ENCODE measurements at regions not wholly inside any gene's neighbourhood (a gene's known extent, or its start where the extent isn't known, plus 50 kb on each side); places are given as distances from the start of the nearest gene placed in this dataset.

GRCh38 chr11:95599959-95600586 is 189.5 kb downstream of the FAM76B start:
- 69 to 70% methylated on average over 2 of the region's 2 CpGs for WGBS, 2 donors
- no peak for FAIRE-seq
- Histone ChIP-seq H3K27ac (no peak overlapping the region), H3K4me1 (peaks cover 0 to 3% (median 0%) of the 10 kb centered on the region in 3 donors), H3K36me3 (no peaks in the 10 kb centered on the region), H3K4me3 (no peak overlapping the region), H3K9me3 (no peaks in the 10 kb centered on the region), H3K27me3 (no peaks in the 10 kb centered on the region)
- intact Hi-C loops (cut with DNase I), result no loop called here
- DNase-seq, result no peak
- TF ChIP-seq CTCF (IDR thresholded peaks at IDR 0.05), result no peak
- peak in 2 of 4 donors; percentile 49 to 79 for ATAC-seq

- intact Hi-C loops (cut with DNase I), result no loop called here
- WGBS, 2 donors, result 86 to 93% methylated on average over 2 of the region's 2 CpGs
- FAIRE-seq, result no peak
- Histone ChIP-seq H3K4me3 (no peak overlapping the region), H3K9me3 (no peaks in the 10 kb centered on the region), H3K27ac (no peak overlapping the region), H3K36me3 (no peaks in the 10 kb centered on the region), H3K4me1 (peaks cover 0 to 3% (median 0%) of the 10 kb centered on the region in 3 donors), H3K27me3 (no peaks in the 10 kb centered on the region)
- TF ChIP-seq CTCF (IDR thresholded peaks at IDR 0.05), result no peak
- no peak for ATAC-seq
- DNase-seq, result no peak
Observed at GRCh38 chr11:95595973-95596489, 193.6 kb downstream of the FAM76B start.

- intact Hi-C loops (cut with DNase I), result no loop called here
- ATAC-seq, result no peak
- no peaks in the 10 kb centered on the region for H3K27me3 ChIP-seq
- H3K36me3 ChIP-seq, result no peaks in the 10 kb centered on the region
- no peak overlapping the region for H3K4me3 ChIP-seq
- no peak for DNase-seq
- no peak for FAIRE-seq
- H3K9me3 ChIP-seq, result no peaks in the 10 kb centered on the region
- 79 to 84% methylated on average over 3 of the region's 3 CpGs for WGBS, 2 donors
- H3K4me1 ChIP-seq, result peaks cover 0 to 3% (median 0%) of the 10 kb centered on the region in 3 donors
- H3K27ac ChIP-seq, result no peak overlapping the region
- no peak for TF ChIP-seq CTCF (IDR thresholded peaks at IDR 0.05)
Observed at GRCh38 chr11:95595541-95595940, 194.0 kb downstream of the FAM76B start.

- intact Hi-C loops (cut with DNase I), result no loop called here
- Histone ChIP-seq H3K4me1 (peaks cover 0 to under 1% (median 0%) of the 10 kb centered on the region in 3 donors), H3K36me3 (no peaks in the 10 kb centered on the region), H3K9me3 (no peaks in the 10 kb centered on the region), H3K27ac (no peak overlapping the region), H3K27me3 (no peaks in the 10 kb centered on the region), H3K4me3 (no peak overlapping the region)
- no peak for TF ChIP-seq CTCF (IDR thresholded peaks at IDR 0.05)
- DNase-seq, result no peak
- 62 to 63% methylated on average over 3 of the region's 3 CpGs for WGBS, 2 donors
- ATAC-seq, result peak in 1 of 4 donors; percentile 32
- no peak for FAIRE-seq
Observed at GRCh38 chr11:95593111-95593510, 196.5 kb downstream of the FAM76B start.

GRCh38 chr11:95592471-95592870 is 197.1 kb downstream of the FAM76B start:
- Histone ChIP-seq H3K4me3 (no peak overlapping the region), H3K27me3 (no peaks in the 10 kb centered on the region), H3K36me3 (no peaks in the 10 kb centered on the region), H3K4me1 (no peaks in the 10 kb centered on the region), H3K27ac (no peak overlapping the region), H3K9me3 (no peaks in the 10 kb centered on the region)
- 28 to 33% methylated on average over 4 of the region's 4 CpGs for WGBS, 2 donors
- no peak for FAIRE-seq
- ATAC-seq, result no peak
- DNase-seq, result no peak
- no peak for TF ChIP-seq CTCF (IDR thresholded peaks at IDR 0.05)
- intact Hi-C loops (cut with DNase I), result no loop called here

All from pancreas (tissue), 10 donors.